Stimulated activated CD4-positive, alpha-beta T cell treated with anti-CD3 and anti-CD28 coated beads, Interleukin-4, amount 100 ng/mL, for 1 hour (primary cell): ENCODE measurements at regions not wholly inside any gene's neighbourhood (a gene's known extent, or its start where the extent isn't known, plus 50 kb on each side); places are given as distances from the start of the nearest gene placed in this dataset.

Experiments
- DNase-seq: peaks from one replicate; pipeline ENCODE4 v3.0.0-alpha.2; 2020

DNA sequence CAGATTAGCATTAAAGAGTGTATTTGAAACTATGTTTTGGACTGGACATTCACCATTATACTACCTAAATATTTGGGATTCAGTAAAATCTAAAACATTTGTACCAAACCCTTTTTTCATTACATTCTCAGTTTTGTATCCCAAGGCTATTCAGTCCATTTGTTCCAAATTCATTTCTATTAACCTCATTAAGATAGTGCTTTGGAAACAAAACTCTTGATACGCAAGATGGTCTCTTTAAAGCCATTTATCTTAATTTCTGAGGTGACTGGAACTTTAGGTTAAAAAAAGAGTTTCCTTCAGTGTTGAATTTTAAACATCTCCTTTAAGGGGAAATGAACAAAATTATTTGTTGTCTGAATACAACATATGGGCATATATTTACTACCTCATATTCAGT lies 702.5 kb upstream of the GRAMD2B start:
- DNase-seq = no peak

DNA sequence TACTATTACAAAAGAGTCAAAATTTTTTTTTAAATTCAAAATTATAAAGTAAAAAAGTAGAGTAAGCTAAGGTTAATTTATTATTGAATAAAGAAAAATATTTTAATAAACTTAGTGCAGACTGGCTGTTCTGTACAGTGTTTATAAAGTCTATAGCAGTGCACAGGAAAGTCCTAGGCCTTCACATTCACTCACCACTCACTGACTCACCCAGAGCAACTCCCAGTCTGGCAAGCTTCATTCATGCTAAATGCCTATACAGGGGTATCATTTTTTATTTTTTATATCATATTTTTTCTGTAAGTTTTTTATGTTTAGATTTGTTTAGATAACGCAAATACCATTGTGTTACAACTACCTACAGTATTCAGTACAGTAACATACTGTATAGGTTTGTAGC lies 700.7 kb upstream of the GRAMD2B start:
- DNase-seq = no peak

DNA sequence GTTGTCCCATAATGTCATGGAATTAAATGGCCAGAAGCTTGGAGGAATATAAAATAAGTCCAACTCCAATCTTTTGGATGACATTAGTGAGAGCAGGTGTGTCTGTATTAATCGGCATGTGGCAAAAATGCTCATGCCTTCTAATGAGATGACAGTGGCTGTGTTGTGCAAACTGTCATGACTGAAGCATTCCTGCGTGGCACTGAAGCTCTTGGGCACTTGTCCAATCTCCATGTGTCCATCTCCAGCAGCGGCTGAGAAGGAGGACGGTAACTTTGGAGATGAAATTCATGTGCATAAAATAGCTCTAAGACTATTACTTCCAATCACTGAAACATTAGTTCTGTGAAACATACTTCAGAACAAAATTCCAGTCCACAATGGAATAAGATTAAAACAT lies 697.5 kb upstream of the GRAMD2B start:
- DNase-seq = no peak

DNA sequence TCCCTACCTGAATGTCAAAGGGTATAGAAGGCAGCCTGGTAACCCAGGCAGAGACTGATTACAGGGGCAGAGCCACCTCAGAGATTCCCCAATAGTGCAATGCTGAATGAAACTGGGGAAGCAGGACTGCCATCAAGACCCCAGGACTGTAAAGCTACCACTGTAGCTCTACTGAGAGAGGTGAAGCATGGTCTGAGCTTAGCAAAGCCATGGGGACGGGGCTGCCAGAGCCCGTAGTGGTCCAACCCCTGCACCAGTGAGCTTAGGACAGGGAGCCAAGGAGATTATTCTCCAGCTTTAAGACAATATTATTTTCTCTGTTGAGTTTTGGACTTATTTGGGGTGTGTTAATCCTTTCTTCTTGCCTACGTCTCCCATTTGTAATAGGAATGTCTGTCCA lies 679.3 kb upstream of the GRAMD2B start:
- no peak for DNase-seq

DNA sequence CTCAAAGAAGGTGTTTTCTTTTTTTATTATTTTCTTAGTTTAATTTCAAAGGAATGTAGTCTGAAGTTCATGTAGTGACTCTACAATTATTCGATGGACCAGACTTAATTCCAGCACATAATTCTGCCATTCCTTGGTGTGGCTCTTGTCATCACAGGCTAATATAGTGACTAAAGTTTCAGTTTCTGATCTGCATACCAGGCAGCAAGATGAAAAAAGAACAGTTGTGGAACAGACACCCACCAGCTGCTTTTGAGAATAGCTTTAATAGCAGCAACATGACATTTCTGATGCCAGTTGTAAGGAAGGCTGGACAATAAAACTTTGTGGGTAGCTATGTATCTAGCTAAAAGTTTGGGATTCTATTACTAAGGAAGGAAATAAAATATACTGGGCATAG lies 676.3 kb upstream of the GRAMD2B start:
- DNase-seq = no peak

DNA sequence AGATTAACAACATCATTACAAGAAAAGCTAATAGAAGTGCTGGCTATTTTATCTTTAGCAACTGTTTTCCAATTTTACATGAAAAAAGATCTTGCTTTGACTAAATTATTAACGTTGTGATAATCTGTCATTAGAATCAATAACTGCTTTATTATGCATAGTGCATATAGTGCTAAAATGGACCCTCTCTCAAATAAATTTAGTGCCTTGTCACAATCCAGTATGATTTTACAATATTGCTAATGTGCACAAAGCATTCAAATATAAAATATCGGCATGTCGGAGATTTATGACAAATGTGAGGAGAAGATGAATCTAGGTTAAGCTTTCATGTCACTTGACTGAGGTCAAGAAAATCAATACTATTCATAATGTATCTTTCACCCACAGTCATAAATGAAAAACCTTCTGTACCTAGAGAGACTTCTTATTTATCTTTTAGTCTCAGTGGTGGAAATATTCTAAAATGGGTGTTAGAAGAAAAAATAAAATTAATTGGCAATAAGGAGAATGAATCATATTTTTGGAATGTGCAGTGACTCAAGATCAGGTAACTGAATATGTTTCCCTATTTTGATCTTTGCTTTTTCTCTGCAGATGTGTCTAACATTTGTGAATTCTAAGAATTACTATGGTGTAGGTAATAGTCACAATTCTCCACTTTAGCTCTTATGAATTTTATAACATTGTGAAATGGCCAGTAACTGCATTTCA lies 672.9 kb upstream of the GRAMD2B start:
- DNase-seq = no peak

DNA sequence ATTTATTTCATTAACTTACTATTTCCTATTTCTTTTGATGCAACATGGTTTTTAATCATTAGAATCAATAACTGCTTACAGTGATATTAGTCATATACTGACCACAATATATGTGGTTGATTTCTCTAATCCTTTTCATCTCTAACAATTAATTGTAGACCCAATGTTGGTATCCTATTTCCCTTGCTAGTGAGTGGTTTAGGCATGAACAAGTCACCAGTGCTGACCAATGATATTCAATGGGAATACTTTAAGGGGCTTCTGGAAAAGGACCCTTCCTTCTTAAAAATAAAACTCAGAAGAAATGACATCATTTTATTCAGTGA lies 672.4 kb upstream of the GRAMD2B start:
- no peak for DNase-seq

DNA sequence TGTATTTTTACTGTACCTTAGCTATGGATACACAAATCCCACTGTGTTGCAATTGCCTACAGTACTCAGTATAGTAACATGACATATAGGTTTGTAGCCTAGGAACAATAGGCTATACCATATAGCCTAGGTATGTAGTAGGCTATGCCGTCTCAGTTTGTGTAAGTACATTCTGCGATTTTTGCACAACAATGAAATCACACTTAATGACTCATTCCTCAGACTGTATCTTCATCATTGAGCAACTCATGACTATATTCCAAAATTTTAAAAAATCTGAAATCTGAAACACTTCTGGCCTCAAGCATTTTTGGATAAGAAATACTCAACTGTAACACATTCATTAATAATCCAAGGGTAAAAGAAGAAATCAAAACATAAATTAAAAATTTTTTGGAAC lies 666.8 kb upstream of the GRAMD2B start:
- no peak for DNase-seq

DNA sequence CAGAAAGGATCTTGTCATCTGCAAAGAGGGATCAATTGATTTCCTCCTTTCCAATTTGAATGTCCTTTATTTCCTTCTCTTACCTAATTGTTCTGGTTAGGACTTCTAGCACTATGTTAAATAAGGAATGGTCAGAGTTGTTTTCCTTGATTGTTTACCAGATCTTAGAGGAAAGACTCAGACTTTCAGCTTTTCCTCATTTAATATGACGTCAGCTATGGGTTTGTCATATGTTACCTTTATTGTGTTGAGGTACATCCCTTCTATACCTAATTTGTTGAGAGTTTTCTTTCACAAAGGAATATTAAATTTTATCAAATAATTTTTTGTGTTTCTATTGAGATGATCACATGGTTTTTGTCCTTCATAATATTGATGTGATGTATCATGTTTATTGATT lies 656.5 kb upstream of the GRAMD2B start:
- no peak for DNase-seq

DNA sequence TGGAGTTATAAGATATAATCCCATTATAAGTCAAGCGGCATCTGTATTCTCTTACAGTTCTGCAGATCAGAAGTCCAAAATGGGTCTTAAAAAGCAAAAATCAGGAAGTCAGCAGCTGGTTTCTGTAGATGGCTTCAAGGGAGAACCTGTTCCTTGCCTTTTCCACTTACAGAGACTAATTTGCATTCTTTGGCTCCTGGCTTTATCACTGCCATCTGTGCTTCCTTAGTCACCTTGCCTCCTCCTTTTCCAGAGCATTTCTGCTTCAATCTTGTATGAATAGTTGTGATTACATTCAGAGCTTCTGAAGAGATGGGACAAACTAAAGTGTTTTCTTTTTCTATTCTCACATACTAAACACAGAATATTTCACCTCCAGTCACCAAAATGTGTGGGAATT lies 647.3 kb upstream of the GRAMD2B start:
- DNase-seq = no peak

DNA sequence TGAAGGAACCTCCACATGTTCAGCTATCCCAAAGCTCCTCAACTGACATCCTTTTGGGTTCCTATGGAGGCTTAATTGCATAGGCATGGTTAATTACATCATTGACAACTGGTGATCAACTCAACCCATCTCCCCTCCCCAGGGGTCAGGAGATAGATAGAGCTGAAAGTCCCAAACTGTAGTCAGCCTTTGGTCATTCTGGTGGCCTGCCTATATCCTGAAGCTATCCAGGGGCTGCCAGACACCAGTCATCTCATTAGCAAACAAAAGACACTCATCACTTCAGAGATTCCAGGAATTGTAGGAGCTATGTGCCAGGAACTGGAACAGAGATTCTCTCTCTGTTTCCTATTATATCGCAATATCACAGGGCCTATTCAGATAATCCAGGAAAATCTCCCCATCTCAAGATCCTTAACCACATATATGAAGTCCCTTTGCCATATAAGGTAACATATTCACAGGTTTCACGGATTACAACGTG lies 646.5 kb upstream of the GRAMD2B start:
- no peak for DNase-seq

DNA sequence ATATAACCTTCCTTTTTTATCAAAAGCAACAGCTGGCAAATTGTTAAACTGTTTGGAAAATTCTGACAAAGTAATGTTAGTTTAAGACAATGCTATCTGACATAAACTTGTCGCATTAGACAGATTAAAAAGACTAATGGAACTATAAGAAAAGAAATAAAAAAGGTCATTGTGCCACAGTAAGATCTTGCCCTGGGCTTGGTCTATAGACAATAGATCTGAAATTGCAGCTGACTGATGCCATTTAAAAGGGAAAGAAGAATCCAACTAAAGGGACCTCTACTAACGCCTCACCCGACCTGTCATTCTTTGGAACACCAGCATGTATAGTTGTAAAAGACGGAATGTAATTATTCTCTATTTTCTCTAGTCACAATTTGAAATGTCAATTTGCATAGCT lies 644.4 kb upstream of the GRAMD2B start:
- DNase-seq = no peak

DNA sequence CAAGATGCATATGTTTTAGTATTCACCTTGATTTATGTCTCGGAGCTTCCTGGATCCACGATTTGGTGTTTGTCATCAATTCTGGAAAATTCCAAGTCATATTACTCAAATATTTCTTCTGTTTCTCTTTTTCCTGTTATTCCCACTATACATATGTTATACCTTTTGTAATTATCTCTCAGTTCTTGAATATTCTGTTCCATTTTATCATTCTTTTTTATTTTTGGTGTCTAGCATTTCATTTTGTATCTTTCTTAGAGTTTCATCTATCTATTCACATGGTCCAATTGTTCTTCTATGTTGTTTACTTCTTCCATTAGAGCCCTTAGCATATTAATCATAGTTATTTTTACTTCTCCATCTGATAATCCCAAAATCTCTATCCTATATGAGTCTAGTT lies 637.8 kb upstream of the GRAMD2B start:
- DNase-seq = no peak

DNA sequence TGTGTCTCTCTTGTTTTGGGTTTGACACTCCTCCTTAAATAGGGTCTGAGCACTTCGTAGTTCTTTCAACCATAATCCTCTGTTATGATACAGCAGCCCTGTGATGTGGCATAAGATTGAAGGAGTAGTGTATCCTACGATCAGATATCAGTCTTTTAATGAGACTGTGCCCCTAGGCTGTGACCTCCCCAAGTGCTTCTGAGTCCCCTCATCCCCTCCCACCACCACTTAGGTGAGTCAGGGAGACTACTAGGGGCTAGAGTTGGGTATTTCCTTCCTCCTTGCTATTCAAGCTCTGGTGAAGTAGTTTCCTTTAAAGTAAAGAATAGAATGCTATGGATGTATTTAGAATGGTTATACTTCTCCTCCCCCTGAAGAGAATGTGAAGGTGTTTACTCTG lies 637.2 kb upstream of the GRAMD2B start:
- DNase-seq = no peak

DNA sequence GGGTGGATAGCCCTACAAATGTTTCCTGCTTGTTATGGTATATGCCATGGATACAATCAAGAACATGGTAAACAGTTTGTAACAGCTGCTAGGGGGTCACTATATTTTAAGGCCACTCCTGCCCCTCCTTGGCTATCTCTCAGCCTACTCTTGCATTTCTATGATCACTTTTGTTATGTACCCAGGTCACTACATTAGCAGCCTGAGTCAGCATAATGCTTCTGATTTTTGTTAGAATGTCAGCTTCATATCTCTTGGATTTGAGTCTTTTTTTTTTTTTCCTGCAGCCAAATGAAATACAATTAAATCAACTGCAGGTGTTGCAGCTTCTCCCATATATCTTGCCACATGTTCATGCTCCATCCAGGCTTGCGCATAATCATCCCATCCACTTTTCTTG lies 629.7 kb upstream of the GRAMD2B start:
- no peak for DNase-seq

DNA sequence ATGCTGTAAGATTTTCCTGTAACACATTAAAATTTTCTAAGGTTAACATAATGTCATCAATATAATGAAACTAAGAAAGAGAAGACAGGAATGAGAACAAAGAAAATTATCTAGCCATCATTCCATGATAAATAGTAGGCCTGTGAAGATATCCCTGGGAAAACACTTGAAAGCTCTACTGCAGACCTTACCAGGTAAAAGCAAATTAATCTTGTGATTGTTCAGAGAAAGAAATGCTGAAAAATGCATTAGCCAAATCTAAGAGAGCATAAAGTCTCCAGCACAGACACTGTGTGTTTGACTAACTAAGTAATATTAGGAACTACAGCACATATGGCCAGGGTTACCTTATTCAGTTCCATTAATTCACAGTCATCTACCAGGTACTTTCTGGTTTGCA lies 628.3 kb upstream of the GRAMD2B start:
- DNase-seq = no peak

DNA sequence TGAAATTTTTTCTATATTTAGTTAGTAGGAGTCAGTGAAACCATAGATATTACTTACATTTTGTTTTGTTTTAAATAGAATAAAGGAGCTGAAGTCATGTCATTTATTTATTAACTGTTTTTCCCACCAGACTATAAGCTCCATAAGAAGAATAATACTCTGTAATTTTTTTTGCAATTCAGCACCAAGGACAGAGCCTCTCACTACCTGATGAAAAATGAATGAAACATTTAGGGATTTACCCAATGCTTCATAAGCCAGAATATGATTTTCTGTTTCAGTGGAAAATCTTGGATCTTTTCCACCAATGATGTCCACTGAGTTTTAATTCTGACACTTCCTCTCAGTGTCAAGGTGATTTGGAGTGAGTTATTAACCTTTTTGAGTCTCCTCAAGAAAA lies 624.9 kb upstream of the GRAMD2B start:
- no peak for DNase-seq

DNA sequence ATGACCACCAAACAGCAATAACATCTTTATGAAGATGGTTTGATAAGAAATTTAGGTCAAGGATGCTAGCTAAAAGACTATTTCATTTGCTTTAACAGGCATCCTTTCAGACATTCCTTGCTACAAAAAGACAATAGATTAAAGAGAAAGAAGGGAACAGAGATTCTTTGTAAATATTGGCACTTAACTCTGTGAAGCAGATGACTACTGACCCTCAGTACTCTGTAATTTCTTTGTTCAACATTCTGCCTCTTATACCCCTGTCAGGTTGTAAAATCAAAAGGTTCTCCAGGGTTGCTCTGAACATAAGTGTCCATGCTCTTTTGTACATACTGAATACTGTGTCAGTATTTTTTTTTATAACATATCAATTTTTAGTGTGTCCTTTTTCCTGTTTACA lies 610.6 kb upstream of the GRAMD2B start:
- no peak for DNase-seq

DNA sequence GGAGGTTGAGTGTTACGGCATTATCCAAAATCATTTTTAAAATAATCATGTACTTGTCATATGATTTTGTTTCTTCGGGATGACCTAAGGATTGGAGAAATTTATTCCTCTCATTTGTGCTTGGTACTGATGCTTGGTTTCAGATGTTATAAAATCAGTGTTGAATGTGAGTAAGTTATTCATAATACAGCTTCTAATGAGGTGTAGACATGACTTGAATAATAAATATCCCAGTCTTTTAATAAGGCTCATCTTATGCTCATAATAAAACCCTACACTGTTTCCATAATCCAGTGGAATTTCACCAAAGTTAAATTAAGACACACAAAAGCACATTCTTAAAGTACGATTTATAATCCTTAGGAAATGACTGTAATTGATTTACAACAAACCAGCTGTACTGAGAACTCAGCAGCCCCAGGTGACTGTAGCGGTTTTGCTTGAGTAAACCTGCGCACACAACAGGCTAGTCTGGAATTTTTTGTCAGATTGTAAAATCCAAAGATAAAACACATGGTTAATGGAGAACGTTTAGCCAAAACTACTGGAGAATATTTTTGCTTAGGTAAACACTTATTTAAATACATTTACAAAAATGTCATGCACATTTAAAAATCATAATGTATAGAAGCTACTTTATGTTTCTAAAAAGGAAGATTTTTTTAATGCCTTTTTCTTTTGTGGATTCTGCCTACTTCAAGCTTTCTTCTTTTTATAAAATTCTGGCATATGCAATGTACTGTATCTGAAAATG lies 609.8 kb upstream of the GRAMD2B start:
- no peak for DNase-seq

DNA sequence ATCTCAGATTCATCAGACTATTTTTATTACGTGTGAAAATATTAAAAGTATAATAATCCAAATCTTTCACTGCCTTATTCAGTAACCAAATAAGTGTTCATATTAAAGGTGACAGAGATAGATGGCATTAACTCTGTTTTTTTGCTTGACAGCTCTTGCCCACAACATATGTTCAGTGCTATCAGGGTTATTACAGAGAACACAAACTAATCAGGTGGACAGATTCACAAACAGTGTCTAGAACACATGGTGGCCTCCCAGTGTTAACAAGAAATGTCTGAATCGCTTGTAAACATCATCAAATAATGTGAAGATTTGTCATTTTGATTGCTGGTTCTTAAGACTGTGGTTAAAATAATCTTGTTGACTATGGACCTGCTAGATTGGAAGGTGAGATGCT lies 609.1 kb upstream of the GRAMD2B start:
- DNase-seq = no peak

DNA sequence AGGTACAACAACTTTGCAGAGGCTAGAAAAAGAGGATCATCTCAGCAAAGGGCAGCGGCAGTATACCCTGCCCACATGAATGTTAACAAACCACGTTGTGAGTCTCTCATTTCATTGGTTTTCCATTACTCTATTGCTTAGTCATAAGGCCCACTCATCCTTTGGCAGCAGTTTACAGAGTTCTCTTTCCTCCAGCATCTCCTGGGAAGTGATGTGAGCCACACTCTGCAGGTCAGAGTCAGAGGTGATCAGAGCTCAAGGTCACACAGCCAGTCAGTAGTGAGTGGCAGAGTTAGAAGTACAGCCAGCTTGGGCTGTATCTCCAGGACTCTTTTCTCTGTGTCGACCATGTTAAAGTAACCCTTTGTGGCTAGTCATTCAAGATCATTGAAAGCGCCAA lies 599.6 kb upstream of the GRAMD2B start:
- no peak for DNase-seq

DNA sequence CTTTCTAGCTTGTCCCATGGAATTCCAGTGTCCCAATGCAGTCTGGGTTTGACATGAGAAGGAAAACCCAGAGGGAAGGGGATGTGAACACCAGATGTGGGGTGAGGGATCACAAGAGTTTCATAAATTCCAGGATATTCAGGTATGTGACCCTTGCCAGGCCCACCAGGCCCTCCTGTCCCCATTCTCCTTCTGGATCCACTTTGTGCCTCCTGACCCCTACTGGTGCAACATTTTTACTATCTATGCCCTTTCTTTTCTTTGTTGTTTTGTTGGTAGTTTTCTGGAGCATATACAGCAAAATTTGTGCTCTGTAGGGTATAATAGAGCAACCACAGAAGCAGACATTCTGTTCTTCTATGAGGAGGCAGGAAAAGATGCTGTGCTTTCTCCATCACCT lies 597.0 kb upstream of the GRAMD2B start:
- no peak for DNase-seq

DNA sequence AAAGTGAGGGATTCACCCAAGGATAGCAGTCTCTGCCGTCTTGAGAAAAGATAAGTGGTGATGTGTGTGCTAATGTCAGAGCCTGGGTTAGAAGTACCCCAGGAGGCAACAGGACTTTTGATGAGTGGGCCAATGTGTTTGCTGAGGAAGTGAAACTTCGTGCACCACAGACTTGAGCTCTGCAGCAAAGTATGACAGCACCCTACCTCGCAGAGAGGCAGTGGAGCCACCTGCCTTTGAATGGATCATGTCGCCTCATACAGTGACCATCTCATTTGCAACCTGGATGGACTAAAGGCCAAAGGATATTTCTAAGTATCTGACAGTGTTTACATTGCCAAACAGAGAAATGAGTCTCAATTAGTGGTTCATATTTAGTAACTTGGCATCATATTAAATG lies 593.9 kb upstream of the GRAMD2B start:
- no peak for DNase-seq

DNA sequence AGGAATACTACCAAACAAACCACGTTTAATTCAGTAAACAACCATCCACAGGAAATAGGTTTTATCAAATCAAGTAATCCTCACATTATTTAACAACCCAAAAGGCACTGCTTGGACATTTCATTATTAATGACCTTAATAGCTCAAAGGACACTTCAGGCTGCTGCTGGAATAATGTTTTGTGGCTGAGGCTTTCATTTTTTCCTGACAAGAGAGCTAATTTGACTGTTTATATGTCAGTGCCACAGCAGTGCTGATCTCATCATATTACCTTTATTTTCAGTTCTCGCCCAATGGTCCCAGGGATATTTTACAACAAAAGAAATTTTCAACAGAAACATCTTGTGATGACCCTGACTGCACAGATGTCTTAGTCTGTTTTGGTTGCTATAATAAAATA lies 589.8 kb upstream of the GRAMD2B start:
- DNase-seq = no peak
